Activated CD4-positive, alpha-beta T cell treated with anti-CD3 and anti-CD28 coated beads, Interleukin-2, amount 10 ng/mL, durations not matched to agents 24 days and 14 days (primary cell): ENCODE measurements at regions not wholly inside any gene's neighbourhood (a gene's known extent, or its start where the extent isn't known, plus 50 kb on each side); places are given as distances from the start of the nearest gene placed in this dataset.

Experiments used
- DNase-seq: peaks from one replicate; pipeline ENCODE4 v3.0.0; 2022
- H3K27ac Mint-ChIP-seq: one replicate; pipeline ENCODE4 v1.8.0; 2022; ENCODE audit warnings: mild to moderate bottlenecking, mixed read lengths
- H3K27me3 Mint-ChIP-seq: one replicate; pipeline ENCODE4 v1.8.0; 2022; ENCODE audit warnings: mixed read lengths
- H3K36me3 Mint-ChIP-seq: one replicate; pipeline ENCODE4 v1.8.0; 2022; ENCODE audit warnings: low read depth, mild to moderate bottlenecking, mixed read lengths
- H3K4me1 Mint-ChIP-seq: one replicate; pipeline ENCODE4 v1.8.0; 2021; ENCODE audit warnings: mixed read lengths
- H3K4me3 Mint-ChIP-seq: one replicate; pipeline ENCODE4 v1.8.0; 2022; ENCODE audit warnings: mild to moderate bottlenecking, moderate library complexity, mixed read lengths
- H3K9me3 Mint-ChIP-seq: one replicate; pipeline ENCODE4 v1.8.0; 2021; ENCODE audit warnings: mixed read lengths
- intact Hi-C: fragments of 100-400 bp; cut with micrococcal nuclease; formaldehyde crosslinking; loops from one replicate; pipeline ENCODE4 v1.15.1; 2023

DNA sequence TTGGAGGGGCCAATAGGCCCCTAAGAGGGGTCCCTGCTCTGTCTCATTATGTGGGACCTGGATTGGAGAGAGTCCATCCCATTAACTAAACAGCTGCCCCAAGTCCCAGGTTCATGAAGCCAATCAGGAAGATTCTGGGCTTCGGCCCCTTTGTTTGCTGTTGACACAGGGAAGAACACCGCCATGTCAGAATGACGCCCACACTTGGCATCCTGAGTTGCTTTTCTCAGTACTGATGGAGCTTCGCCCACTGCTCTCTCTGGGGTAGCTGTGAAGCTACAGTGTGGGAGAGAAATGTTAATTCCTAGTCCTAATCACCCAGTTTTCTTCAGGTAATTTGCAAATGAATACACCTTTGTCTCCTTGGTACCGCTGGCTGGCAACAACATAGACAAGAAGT, 264.7 kb downstream of the GLRX3 start:
- Mint-ChIP-seq H3K36me3 (no peaks in the 10 kb centered on the region), H3K27ac (no peak overlapping the region), H3K4me3 (no peak overlapping the region), H3K9me3 (peaks cover 4% of the 10 kb centered on the region), H3K4me1 (no peaks in the 10 kb centered on the region), H3K27me3 (no peaks in the 10 kb centered on the region)
- DNase-seq = no peak
- intact Hi-C loops = no loop called here

GRCh38 chr10:130401860-130402765, 265.9 kb downstream of the GLRX3 start:
- no peaks in the 10 kb centered on the region for H3K4me1 Mint-ChIP-seq
- H3K27me3 Mint-ChIP-seq = no peaks in the 10 kb centered on the region
- no peak overlapping the region for H3K4me3 Mint-ChIP-seq
- H3K9me3 Mint-ChIP-seq = no peaks in the 10 kb centered on the region
- no peak for DNase-seq
- no peak overlapping the region for H3K27ac Mint-ChIP-seq
- intact Hi-C loops = no loop called here
- H3K36me3 Mint-ChIP-seq = no peaks in the 10 kb centered on the region

DNA sequence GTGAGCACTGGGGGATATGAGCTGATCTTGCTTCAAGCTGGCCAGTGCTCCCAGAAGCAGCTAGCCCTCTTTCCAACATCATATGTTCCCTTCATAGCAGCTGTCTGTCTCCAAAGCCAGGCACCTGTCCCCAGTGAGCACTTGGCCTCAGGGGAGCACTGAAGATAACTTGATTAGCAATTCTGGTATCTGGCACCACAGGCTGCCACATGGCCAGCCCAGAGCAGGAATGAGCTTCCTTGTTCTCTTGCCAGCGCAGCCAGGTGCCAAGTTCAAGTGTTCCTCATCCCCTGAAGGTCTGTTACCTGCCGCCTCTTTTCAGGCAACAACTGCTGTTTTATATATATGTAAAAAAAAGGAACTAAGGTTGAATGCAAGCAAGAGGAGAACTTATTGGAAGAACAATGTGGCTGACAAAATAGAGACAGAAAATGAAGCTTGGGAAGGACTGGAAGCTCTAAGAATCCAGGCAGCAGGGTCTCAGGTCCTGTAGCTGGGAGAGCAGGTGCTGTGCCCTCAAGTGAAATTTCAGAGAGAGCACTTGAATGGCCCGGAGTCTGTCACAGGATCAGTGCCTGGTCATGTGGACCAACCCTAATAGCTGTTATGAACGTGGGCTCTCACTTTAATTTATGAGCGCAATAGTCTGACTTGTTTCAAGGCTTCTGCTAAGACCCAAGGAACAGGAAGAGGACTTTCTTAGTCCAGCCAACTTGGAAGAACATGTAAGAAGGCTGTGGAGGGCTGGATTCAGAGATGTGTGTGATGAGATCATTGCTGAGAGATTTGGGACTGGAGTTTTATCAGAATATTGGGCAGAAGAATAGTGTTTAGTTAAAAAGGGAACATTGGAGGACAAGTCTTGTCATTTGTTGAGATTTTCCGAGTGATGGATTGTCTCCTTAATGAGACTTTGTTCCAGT, 267.2 kb downstream of the GLRX3 start:
- no peaks in the 10 kb centered on the region for H3K4me1 Mint-ChIP-seq
- H3K27me3 Mint-ChIP-seq = no peaks in the 10 kb centered on the region
- intact Hi-C loops = no loop called here
- no peak overlapping the region for H3K4me3 Mint-ChIP-seq
- H3K9me3 Mint-ChIP-seq = no peaks in the 10 kb centered on the region
- H3K36me3 Mint-ChIP-seq = no peaks in the 10 kb centered on the region
- H3K27ac Mint-ChIP-seq = no peak overlapping the region
- DNase-seq = no peak

DNA sequence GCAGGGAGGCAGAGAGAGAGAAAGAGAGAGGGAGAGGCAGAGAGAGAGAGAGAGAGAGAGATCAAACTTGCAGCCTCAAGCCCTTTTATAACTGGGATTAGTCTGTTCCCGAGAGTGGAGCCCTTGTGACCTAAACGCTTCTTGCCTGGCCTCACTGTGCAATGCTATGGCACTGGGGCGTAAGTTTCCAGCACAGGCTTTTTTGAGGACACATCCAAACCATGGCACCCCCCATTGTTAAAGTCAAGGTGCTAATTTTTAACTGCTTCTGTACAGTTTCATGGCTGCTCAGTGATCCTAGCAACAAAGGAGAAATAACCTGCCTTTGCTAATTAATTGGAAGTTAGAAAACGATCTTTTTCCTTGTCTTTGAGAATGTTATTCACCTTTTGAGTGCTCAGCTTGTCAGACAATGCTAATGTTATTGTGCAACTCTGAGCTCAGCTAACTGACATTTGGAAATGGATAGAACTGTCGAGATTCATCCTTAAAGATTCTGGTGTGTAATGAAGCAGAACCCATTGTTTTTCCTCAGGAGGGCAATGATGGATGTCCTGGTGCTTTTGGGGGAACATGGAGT, 268.4 kb downstream of the GLRX3 start:
- intact Hi-C loops = no loop called here
- Mint-ChIP-seq H3K36me3 (no peaks in the 10 kb centered on the region), H3K4me3 (no peak overlapping the region), H3K27me3 (no peaks in the 10 kb centered on the region), H3K9me3 (no peaks in the 10 kb centered on the region), H3K4me1 (no peaks in the 10 kb centered on the region), H3K27ac (no peak overlapping the region)
- DNase-seq = no peak

GRCh38 chr10:130407052-130407451, 270.9 kb downstream of the GLRX3 start:
- DNase-seq = no peak
- Mint-ChIP-seq H3K4me1 (no peaks in the 10 kb centered on the region), H3K27me3 (no peaks in the 10 kb centered on the region), H3K4me3 (no peak overlapping the region), H3K27ac (no peak overlapping the region), H3K9me3 (no peaks in the 10 kb centered on the region), H3K36me3 (no peaks in the 10 kb centered on the region)
- intact Hi-C loops = no loop called here

GRCh38 chr10:130409331-130409730, 273.1 kb downstream of the GLRX3 start:
- H3K27ac Mint-ChIP-seq = no peak overlapping the region
- no peak for DNase-seq
- no peaks in the 10 kb centered on the region for H3K27me3 Mint-ChIP-seq
- H3K4me3 Mint-ChIP-seq = no peak overlapping the region
- no peaks in the 10 kb centered on the region for H3K4me1 Mint-ChIP-seq
- intact Hi-C loops = no loop called here
- no peaks in the 10 kb centered on the region for H3K9me3 Mint-ChIP-seq
- no peaks in the 10 kb centered on the region for H3K36me3 Mint-ChIP-seq

DNA sequence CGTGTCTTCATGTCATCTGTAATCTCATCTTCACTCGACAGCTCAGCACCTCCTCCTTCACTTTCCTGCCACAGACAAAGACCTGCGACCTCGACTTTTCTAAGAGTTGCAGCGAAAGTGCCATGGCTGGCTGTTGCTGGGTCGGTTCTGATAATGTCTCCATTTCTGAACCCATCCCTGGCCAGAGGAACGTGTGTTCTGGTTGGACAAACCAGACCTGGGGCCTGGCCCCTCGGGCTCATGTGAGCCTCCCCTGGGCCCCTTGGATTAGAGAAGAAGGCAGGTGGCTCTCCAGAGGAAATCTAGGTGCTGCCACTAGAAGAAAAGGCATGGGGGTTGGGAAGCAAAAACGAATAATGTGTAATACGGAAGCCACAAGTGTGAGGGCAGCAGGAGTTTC, 273.7 kb downstream of the GLRX3 start:
- H3K36me3 Mint-ChIP-seq = no peaks in the 10 kb centered on the region
- no peaks in the 10 kb centered on the region for H3K9me3 Mint-ChIP-seq
- no peak for DNase-seq
- H3K4me1 Mint-ChIP-seq = no peaks in the 10 kb centered on the region
- no peak overlapping the region for H3K27ac Mint-ChIP-seq
- no peaks in the 10 kb centered on the region for H3K27me3 Mint-ChIP-seq
- no peak overlapping the region for H3K4me3 Mint-ChIP-seq
- intact Hi-C loops = no loop called here

DNA sequence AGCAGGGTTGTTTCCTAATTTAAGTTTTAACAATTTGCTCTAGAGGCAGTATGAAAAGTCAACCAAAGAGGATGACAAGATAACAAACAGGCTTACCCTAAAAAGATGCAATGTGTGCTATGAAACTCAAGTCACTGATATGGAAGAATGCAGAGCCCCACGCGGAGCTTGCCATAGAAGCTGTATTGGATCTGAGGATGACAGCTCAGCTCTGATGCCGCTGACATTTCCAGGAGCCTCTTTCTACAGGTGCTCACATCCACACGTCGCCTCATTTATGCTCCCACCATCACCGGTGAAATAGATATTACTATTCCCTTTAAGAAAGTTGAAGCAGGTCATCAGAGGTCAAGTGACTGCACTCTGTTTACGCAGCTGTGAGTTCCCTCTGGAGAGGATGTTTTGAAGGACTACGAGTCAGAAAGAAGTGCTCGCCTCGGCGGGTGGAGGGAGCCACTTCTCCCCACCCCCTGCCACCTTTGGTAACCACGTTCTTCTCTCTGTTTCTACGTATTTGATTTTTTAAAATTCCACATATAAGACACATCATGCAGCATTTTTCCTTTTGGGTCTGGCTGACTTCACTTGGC, 275.4 kb downstream of the GLRX3 start:
- Mint-ChIP-seq H3K4me1 (no peaks in the 10 kb centered on the region), H3K4me3 (no peak overlapping the region), H3K9me3 (no peaks in the 10 kb centered on the region), H3K36me3 (no peaks in the 10 kb centered on the region), H3K27me3 (peaks cover under 1% of the 10 kb centered on the region), H3K27ac (no peak overlapping the region)
- DNase-seq = no peak
- intact Hi-C loops = no loop called here

- H3K4me1 Mint-ChIP-seq = no peaks in the 10 kb centered on the region
- no peak overlapping the region for H3K4me3 Mint-ChIP-seq
- no peak overlapping the region for H3K27ac Mint-ChIP-seq
- intact Hi-C loops = no loop called here
- no peaks in the 10 kb centered on the region for H3K36me3 Mint-ChIP-seq
- H3K27me3 Mint-ChIP-seq = peaks cover 4% of the 10 kb centered on the region
- no peaks in the 10 kb centered on the region for H3K9me3 Mint-ChIP-seq
- DNase-seq = no peak
Measured at GRCh38 chr10:130412317-130412716, 276.1 kb downstream of the GLRX3 start.

DNA sequence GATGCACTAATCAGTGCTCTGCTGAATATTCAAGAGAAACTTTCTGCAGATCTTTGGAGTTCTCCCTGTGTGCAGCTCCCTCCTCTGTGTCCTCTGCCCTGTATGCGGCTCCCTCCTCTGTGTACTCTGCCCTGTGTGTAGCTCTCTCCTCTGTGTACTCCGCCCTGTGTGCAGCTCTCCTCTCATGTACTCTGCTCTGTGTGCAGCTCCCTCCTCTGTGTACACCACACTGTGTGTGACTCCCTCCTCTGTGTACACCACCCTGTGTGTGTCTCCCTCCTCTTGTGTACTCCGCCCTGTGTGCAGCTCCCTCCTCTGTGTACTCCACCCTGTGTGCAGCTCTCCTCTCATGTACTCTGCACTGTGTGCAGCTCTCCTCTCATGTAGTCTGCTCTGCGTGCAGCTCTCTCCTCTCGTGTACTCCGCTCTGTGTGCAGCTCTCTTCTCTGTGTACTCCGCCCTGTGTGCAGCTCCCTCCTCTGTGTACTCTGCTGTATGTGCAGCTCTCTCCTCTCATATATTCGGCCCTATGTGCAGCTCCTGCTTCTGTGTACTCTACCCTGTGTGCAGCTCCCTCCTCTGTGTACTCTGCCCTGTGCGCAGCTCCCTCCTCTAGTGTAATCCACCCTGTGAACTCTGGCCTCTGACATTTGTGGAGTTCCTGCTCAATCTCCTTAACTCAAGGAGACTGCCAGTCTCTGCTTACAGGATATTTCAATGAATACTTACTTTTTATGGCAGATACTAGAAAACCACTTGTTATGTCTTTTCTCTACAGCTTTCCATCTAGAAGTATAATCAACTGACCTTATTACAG, 280.4 kb downstream of the GLRX3 start:
- no peaks in the 10 kb centered on the region for H3K4me1 Mint-ChIP-seq
- no peak overlapping the region for H3K27ac Mint-ChIP-seq
- no peaks in the 10 kb centered on the region for H3K36me3 Mint-ChIP-seq
- no peak overlapping the region for H3K4me3 Mint-ChIP-seq
- H3K9me3 Mint-ChIP-seq = no peaks in the 10 kb centered on the region
- DNase-seq = no peak
- intact Hi-C loops = no loop called here
- H3K27me3 Mint-ChIP-seq = peaks cover 4% of the 10 kb centered on the region

- H3K9me3 Mint-ChIP-seq = no peaks in the 10 kb centered on the region
- no peak overlapping the region for H3K4me3 Mint-ChIP-seq
- H3K4me1 Mint-ChIP-seq = no peaks in the 10 kb centered on the region
- H3K27ac Mint-ChIP-seq = no peak overlapping the region
- H3K27me3 Mint-ChIP-seq = peaks cover 4% of the 10 kb centered on the region
- H3K36me3 Mint-ChIP-seq = no peaks in the 10 kb centered on the region
- DNase-seq = no peak
- intact Hi-C loops = no loop called here
Measured at GRCh38 chr10:130418731-130419130, 282.5 kb downstream of the GLRX3 start.

DNA sequence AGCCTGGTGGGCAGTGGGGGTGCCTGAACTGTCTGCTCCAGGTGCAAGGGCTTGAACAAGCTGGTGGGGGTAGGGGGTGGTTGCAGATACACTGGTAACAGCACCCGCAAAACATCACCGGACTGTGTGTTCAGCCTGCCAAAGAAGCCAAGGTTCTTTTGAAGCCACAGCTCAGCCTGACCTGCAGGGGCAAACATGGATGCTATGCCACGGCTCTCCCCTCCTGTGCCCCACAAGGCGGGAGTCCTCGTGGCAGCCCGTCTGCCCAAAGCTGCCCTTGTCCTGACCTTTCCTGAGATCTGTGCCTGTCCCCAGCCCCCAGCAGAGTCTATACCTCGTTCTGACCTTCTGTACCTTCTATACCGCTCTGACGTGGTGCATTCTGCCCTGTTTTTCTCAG, 285.7 kb downstream of the GLRX3 start:
- DNase-seq = no peak
- H3K27ac Mint-ChIP-seq = no peak overlapping the region
- H3K4me3 Mint-ChIP-seq = no peak overlapping the region
- H3K9me3 Mint-ChIP-seq = no peaks in the 10 kb centered on the region
- H3K27me3 Mint-ChIP-seq = peaks cover under 1% of the 10 kb centered on the region
- H3K36me3 Mint-ChIP-seq = no peaks in the 10 kb centered on the region
- H3K4me1 Mint-ChIP-seq = no peaks in the 10 kb centered on the region
- intact Hi-C loops = no loop called here
